ENCODE measurements at regions not wholly inside any gene's neighbourhood (a gene's known extent, or its start where the extent isn't known, plus 50 kb on each side); places are given as distances from the start of the nearest gene placed in this dataset.

DNA sequence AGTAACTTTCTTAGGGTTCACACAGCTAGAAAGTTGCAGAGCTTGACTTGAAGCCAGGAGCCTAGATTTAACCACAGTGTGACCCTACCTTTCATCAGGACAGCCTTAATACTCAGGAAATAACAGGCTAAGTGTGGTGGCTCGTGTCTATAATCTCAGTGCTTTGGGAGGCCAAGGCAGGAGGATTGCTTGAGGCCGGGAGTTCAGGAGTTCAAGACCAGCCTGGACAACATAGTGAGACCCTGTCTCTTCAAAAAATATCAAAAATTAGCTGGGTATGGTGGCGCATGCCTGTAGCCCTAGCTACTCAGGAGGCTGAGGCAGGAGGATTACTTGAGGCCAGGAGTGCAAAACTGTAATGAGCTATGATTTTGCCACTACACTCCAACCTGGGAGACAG lies 681.1 kb downstream of the MAT2B start:
- TF ChIP-seq POLR2A (IDR thresholded peaks at IDR 0.05; ENCODE audit: low read depth, low read length) = no peak
- TF ChIP-seq, protein P1, sequence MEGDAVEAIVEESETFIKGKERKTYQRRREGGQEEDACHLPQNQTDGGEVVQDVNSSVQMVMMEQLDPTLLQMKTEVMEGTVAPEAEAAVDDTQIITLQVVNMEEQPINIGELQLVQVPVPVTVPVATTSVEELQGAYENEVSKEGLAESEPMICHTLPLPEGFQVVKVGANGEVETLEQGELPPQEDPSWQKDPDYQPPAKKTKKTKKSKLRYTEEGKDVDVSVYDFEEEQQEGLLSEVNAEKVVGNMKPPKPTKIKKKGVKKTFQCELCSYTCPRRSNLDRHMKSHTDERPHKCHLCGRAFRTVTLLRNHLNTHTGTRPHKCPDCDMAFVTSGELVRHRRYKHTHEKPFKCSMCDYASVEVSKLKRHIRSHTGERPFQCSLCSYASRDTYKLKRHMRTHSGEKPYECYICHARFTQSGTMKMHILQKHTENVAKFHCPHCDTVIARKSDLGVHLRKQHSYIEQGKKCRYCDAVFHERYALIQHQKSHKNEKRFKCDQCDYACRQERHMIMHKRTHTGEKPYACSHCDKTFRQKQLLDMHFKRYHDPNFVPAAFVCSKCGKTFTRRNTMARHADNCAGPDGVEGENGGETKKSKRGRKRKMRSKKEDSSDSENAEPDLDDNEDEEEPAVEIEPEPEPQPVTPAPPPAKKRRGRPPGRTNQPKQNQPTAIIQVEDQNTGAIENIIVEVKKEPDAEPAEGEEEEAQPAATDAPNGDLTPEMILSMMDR (IDR thresholded peaks at IDR 0.05; ENCODE audit: extremely low read depth in 1 of 2, insufficient read depth in 1 of 2, low read depth in 1 of 2, low read length in 2 of 2) = no peak
- TF ChIP-seq POLR2AphosphoS5 (IDR thresholded peaks at IDR 0.05; ENCODE audit: insufficient read depth, low read depth, low read length) = no peak
- TF ChIP-seq MAX (IDR thresholded peaks at IDR 0.05; ENCODE audit: insufficient read depth, insufficient read length) = no peak
- no peak for TF ChIP-seq EZH2 (IDR thresholded peaks at IDR 0.05; ENCODE audit: borderline replicate concordance, low read depth, low read length, severe bottlenecking)
- no peak for TF ChIP-seq JUN (IDR thresholded peaks at IDR 0.05; ENCODE audit: borderline replicate concordance, insufficient read depth, insufficient read length, low read depth)
- TF ChIP-seq MYC (IDR thresholded peaks at IDR 0.05; ENCODE audit: low read depth, low read length) = no peak
- no peak for TF ChIP-seq FOS (IDR thresholded peaks at IDR 0.05; ENCODE audit: borderline replicate concordance, insufficient read depth, low read length)

Measured in endothelial cell of umbilical vein (primary cell).